SK-N-MC (cell line): ENCODE measurements at regions not wholly inside any gene's neighbourhood (a gene's known extent, or its start where the extent isn't known, plus 50 kb on each side); places are given as distances from the start of the nearest gene placed in this dataset.

Experiments used
- EZH2 ChIP-seq: fragments of 200-600 bp; sonication (generic); IDR thresholded peaks from one replicate; pipeline ENCODE4 v1.6.1; 2017; ENCODE audit warnings: antibody characterized with exemption
- FOXP2 ChIP-seq: optimal IDR thresholded peaks from 2 replicates; pipeline ENCODE3; 2011; ENCODE audit warnings: mild to moderate bottlenecking, moderate library complexity; ENCODE audit not compliant: insufficient read depth; ENCODE audit errors: extremely low read length, control extremely low read depth
- POLR2AphosphoS5 ChIP-seq: IDR thresholded peaks from 2 replicates; pipeline ENCODE4 v1.6.1; 2012; ENCODE audit warnings: mild to moderate bottlenecking, low read depth, low read length, borderline replicate concordance

GRCh38 chr5:163094492-163095180, 342.8 kb upstream of the CCNG1 start:
- TF ChIP-seq POLR2AphosphoS5 (no peak; the same call in 1 of the 2 replicates), EZH2 (no peak), FOXP2 (no peak)
